Fibroblast of skin of left quadriceps (primary cell): ENCODE measurements at regions not wholly inside any gene's neighbourhood (a gene's known extent, or its start where the extent isn't known, plus 50 kb on each side); places are given as distances from the start of the nearest gene placed in this dataset.
A peak's percentile ranks its signal among the peaks of the same experiment; 100 is the strongest.
"Not testable (repeated sequence)": the region's sequence is repeated elsewhere in the genome, so short reads cannot be mapped to it uniquely, and the experiment has no call there.

Experiments used
- DNase-seq, 2 experiments: peaks; one replicate each; pipeline ENCODE4 v3.0.0-alpha.2; 2013; ENCODE audit warnings: low read depth in 2 of 2

DNA sequence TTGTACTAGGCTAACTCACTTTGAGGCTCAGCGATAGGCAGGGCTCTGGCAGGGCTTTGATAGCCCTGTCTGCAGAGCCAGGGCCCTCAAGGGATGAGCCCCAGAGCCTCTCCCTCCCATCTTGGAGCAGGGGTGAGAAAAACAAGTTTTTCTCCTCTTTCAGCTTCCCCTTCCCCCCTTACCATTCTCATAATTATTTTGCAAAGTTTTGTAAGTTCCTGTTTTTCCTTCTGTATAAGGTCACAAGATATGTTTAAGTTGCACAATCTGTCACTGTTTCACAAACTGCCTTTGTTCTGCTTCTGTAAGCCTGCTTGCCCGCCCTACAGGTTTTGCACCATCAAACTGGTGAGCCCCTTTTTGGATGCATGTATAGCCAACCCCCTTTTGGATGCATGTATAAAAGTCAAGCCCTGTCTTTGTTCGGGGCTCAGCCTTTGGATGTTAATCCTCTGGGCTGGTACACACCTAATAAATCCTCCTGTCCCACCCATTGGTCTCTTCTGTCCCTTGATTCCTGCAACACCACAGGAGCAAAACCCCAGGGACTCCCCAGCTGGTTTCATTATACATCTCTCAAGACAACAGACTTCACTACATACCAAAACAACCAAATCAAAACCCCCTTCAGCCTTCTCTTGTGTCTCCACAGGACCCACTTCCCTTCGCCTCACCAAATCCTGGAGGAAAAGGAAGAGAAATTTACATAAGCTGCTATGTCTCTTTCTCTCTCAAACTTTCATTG is 52.5 kb upstream of the RESF1 start:
- no peak for DNase-seq

DNA sequence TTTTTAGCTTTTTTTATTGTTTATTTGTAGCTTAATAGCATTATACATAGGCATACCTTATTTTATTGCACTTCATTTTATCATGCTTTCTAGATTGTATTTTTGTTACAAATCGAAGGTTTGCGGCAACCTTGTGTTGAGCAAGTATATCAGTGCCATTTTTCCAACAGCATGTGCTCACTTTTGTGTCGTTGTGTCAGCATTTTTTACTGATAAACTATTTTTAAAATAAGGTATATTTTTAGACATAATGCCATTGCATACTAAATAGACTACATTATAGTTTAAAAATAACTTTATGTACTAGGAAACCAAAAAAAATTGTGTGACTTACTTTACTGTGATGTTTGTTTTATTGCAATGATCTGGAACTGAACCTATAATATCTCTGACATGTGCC is 56.2 kb upstream of the RESF1 start:
- no peak for DNase-seq

DNA sequence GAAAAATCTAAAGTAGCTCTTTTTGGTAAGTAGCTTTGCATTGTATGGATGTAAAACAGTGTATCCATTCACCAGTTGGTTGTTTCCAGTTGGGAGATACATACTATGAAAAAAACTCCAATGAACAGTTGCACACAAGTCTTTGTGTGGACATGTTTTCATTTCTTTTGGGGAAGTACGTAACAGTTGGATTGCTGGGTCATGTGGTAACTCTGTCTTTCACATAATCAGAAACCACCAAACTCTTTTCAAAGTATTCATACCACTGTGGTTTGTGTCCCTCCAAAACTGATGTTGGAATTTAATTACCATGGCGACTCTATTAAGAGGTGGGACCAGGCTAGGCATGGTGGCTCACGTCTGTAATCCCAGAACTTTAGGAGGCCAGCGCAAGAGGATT is 58.9 kb upstream of the RESF1 start:
- DNase-seq, result no peak

- no peak for DNase-seq
These were observed 60.1 kb upstream of the RESF1 start for GRCh38 chr12:31899109-31899508.

- no peak for DNase-seq
These were observed 61.3 kb upstream of the RESF1 start for GRCh38 chr12:31897781-31898503.

- not testable (repeated sequence) for DNase-seq
These were observed 62.1 kb upstream of the RESF1 start for GRCh38 chr12:31897092-31897491.

- DNase-seq, result no peak
These were observed 62.6 kb upstream of the RESF1 start for GRCh38 chr12:31896514-31897039.

DNA sequence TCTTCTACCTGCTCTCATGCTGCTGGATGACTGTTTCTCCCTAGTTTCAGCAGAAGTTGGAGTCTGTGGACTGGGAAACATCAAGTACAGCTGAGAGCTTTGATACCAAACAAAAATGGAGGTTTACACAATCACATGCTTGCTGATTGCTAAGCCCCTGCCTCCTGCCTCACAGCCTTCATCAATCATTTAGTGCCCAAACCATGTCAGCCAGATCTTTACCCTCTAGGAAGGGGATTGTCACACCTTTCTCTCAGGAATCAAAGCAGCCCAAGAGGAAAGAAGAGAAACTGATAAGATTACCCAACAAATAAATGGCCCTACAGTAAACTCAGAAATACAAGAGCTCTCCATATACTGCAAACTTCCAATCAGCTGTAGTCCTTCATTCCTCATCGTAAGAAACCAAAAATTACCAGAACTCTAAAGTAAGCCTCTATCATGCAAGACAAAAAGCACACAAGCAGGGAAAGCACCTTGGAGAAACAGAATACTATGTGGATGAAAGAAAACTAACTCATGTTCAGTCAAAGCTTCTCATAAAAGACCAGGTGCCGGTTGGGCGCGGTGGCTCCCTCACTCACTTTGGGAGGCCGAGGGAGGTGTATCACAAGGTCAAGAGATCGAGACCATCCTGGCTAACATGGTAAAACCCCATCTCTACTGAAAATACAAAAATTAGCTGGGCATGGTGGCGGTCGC is 63.6 kb upstream of the RESF1 start:
- no peak for DNase-seq

DNA sequence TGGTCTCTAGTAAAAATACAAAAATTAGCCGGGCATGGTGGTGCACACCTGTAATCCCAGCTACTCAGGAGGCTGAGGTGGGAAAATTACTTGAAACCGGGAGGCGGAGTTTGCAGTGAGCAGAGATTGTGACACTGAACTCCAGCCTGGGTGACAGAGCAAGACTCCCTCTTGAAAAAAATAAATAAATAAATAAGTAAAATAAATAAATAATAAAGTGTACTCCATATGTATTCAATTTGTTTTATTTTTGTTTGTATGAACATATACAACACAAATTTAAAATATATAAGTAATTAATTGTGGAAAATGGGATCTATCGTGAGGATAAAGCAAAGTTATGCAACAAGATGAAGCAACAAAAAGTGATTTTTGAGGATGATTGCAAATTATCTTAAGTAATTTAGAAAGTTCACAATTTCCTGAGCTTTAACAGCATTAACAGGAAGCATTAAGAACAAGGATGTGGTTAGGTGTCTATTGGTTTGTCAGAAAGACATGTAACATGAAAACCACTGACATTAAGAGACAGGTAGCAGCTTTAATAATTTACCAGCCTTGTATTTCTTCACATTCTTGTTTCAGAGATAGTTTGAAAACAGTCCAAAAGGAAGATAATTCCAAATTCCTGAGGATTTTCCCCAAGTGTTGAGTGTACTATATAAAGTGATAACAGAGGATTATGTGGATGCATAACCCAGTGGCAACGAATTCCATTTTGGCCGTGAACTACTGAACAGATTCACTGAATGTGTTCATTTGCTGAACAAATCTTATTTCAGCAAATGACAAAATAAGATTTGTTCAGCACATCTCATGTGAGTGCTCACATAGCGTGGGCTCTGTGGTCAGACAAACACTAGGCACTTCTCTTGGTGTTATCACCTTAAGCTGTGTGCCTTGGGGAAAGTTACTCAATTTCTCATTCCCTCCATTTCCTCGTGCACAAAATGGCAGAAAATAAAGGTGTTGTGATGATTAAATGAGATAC is 68.6 kb upstream of the RESF1 start:
- DNase-seq, result no peak

DNA sequence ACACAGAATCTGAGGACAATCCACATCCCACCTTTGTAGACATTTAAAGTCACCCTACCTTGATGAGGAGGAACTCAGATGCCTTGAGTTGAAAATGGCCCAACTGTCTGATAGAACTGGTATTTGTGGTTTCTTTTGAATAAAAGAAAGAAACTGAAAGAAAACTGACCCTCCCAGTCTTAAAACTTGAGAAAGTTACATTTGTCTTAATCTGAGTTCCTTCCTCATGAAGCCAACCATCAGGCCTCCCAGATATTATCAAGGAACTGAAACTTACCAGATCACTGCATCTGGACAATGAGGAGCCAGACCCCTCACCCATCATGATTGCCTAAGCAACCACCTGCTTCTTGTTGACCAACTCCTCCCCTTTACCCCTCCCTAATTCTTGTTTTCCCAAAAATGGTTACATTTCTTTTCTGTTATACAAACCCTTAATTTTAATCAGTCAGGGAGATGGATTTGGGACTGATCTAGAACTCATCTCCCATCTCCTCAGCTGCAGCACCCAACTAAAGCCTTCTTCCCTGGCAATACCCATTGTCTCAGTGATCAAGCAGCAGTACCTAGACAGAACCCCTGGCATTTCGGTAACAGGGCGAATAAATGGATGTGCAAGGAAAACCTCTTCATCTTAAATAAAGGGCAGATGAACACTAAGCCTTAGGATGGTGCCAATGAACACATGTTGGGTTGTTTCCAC is 72.0 kb upstream of the RESF1 start:
- DNase-seq, result no peak

DNA sequence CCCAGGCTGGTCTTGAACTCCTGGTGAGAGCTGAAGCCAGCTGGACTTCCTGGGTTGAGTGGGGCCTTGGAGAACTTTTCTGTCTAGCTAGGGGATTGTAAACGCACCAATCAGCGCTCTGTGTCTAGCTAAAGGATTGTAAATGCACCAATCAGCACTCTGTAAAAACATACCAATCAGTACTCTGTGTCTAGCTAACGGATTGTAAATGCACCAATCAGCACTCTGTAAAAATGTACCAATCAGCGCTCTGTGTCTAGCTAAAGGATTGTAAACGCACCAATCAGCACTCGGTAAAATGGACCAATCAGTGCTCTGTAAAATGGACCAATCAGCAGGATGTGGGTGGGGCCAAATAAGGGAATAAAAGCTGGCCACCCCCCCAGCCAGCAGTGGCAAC is 76.5 kb upstream of the RESF1 start:
- DNase-seq, result not testable (repeated sequence)

DNA sequence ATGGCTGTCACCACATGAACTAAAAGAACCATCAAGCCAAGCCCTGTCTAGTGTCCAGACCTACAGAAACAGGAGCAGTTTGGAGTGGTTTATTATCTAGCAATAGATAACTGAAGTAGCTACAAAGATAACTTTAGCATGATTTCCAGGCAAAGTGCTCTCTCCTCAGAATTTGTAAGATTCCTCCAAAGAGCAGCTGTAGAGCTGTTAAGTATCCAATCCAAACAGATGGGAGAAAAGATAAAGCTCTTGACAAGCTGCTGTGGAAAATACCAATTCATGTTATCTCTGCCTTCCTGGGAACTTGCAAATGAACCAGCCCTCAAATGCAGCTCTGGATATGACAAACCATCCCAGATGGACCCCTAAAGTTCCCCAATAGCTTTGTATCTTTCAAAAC is 78.9 kb upstream of the RESF1 start:
- DNase-seq, result no peak

GRCh38 chr12:31877884-31878283 is 81.3 kb upstream of the RESF1 start:
- no peak for DNase-seq

GRCh38 chr12:31876568-31877424 is 82.4 kb upstream of the RESF1 start:
- DNase-seq, result no peak

DNA sequence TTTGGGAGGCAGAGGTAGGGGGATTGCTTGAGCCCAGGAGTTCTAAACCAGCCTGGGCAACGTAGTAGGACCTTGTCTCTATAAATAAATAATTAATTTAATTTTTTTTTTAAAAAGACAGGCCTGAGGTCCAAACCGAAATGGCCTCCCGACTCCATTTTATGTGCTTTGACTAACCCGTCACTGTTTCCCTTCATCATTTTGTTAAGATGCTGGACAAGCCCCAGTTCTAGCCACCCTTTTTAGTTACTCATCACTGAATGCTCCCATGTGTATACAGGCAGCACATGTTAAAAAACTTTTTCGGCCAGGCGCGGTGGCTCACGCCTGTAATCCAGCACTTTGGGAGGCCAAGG is 83.6 kb upstream of the RESF1 start:
- no peak for DNase-seq

DNA sequence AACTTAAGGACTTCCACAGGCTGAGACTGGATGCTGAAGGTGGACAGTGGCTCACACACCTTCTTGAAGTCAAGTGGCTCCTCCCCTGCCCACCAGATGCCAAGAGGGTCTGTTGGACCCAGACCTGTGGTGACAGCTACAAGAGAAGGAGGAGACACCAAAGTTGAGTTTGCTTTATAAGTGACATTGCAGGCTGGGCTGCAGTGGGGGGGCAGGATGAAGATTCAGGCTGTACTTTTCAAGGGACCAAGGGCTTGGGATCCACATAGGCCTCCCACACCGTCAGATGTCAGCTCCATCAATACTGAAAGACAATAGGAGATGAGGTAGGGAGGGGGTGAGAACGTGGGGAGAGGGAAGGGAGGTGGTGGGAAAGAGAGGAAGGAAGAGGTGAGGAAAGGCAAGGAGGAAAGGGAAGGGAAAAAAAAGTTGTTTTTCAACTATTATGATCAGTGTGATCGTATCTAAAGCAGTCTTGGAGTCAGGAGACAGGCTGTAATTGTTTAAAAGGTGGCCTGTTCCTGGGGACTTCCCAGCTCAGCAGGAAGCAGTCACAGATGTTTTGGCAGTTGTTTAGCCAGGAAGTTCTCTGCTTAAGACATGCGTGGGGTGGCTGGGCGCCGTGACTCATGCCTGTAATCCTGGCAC is 84.1 kb upstream of the RESF1 start:
- DNase-seq, result peak in 1 of 2 experiments; percentile 3

DNA sequence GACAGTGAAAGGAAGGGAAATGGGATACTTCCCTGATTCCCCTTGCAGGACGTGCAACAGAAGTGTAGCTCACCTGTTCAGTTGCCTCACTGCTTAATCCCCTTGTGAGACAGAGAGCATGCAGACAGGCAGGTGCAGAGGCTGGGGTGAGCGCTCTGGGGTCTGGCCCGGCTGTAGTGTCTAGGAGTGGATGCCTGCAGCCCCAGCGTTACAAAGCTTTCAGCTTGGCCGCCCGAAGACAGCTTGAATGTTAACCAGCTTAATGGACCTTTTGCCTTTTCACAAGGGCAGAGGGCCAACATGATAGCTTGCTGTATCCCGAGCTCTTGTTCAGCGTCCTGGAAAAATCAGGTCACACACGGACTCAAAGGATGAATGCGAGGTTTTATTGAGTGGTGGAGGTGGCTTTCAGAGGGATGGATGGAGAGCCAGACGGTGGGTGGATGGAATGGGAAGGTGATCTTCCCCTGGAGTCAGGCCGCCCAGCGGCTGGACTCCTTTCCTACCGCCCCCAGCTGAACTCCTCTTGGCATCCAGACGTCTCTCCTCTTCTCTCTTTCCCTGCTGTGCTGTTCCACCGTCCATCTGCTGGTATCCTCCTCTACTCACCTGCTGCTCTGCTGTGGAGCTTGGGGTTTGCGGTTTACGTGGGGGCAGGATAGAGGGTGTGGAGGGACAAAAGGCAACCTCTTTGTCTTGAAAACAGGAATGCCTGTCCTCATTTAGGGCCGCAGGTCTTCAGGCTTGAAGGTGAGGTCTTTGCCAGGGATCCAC is 86.2 kb upstream of the RESF1 start:
- DNase-seq, result no peak

DNA sequence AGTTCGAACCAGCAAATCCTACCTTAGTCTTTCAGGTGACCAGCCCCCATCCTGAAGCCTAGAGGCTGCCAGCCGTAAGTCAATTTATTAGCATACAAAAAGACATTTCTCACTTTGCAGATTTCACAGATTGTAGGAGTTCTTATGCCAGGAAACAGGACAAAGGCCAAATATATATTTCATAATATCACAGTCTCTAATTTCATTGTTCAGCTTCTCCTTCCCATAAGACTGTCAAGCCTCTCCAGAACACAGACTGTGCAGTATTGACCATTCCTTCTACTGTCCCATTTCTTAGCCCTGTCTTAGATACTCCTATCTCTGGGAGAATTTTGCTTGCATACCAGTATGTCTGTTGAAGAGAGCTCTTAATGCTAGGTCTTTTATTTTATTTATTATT is 89.2 kb upstream of the RESF1 start:
- no peak for DNase-seq

GRCh38 chr12:31868965-31869364 is 90.2 kb upstream of the RESF1 start:
- no peak for DNase-seq
